Esophagus muscularis mucosa (tissue), 4 donors: ENCODE measurements at regions not wholly inside any gene's neighbourhood (a gene's known extent, or its start where the extent isn't known, plus 50 kb on each side); places are given as distances from the start of the nearest gene placed in this dataset.
"Not testable (repeated sequence)": the region's sequence is repeated elsewhere in the genome, so short reads cannot be mapped to it uniquely, and the experiment has no call there.

ENCODE experiments used
- CTCF ChIP-seq, 3 experiments: fragments of 200-600 bp in 2 of 3; fragments of 450-650 bp in 1 of 3; sonication (generic) in 2 of 3; IDR thresholded peaks; one replicate each; pipeline ENCODE4 v1.5.1; 2017 to 2019; ENCODE audit warnings: antibody characterized with exemption in 3 of 3, mild to moderate bottlenecking in 2 of 3, moderate library complexity in 1 of 3
- EP300 ChIP-seq: sonication (generic); formaldehyde crosslinking; IDR thresholded peaks from one replicate; pipeline ENCODE4 v1.6.1; 2017; ENCODE audit warnings: antibody characterized with exemption
- POLR2A ChIP-seq: fragments of 450-650 bp; IDR thresholded peaks from one replicate; pipeline ENCODE4 v1.6.1; 2017; ENCODE audit warnings: antibody characterized with exemption, moderate library complexity, mild to moderate bottlenecking, low read depth
- POLR2AphosphoS5 ChIP-seq, 2 donors: sonication (generic); formaldehyde crosslinking; IDR thresholded peaks; one replicate each; pipeline ENCODE4 v1.6.1; 2017; ENCODE audit warnings: antibody characterized with exemption in 2 of 2

- not testable (repeated sequence) for TF ChIP-seq CTCF (IDR thresholded peaks at IDR 0.05); POLR2A; POLR2AphosphoS5 (IDR thresholded peaks at IDR 0.05); EP300
Observed at GRCh38 chr6:137809895-137810553, 57.0 kb upstream of the TNFAIP3 start.
